GM20431 (cell line): ENCODE measurements at regions not wholly inside any gene's neighbourhood (a gene's known extent, or its start where the extent isn't known, plus 50 kb on each side); places are given as distances from the start of the nearest gene placed in this dataset.
"Not testable (repeated sequence)": the region's sequence is repeated elsewhere in the genome, so short reads cannot be mapped to it uniquely, and the experiment has no call there.

Experiments
- in situ Hi-C: fragments of 300-500 bp; cut with MseI, MboI; formaldehyde crosslinking; loops from one replicate; pipeline ENCODE4 v1.15.0; 2020; ENCODE audit warnings: low sequenced_read_pairs; ENCODE audit not compliant: unreplicated experiment

DNA sequence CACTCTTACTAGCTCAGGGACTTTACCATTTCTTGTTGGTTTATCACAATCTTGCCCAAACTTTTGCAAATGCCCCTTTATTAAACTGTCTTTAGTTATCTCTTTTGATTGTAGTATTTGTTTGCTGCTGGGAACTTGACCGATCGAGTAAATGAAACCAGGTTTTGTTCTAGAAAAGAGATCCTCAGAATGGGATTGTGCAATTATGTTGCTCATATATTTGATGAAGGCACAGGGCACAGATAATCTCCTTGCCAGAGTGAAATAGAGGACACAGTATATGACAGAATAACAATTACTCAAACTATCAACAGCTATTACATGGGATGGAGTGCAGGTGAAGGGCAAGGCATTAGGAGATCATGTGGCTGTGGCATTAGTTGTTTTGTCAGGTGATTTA is 216.6 kb upstream of the RASGRP1 start:
- in situ Hi-C loops = no loop called here

DNA sequence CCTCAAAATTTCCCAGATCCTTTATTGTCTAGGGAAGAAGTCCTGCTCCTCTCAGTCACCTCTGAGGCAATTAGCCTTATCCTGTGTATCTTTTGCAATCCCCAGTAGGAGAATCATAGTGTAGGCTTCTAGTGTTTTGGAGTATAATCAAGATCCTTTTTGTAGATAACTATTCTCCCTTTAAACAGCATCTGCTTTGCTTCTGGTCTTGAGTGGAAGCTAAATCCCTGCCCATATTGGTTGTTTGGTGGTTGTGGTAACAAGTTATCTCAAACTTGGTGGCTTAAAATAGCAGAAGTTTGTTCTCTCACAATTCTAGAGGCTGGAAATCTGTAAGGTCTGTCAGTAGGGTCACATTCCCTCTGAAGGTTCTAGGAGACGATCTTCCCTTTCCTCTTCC is 217.5 kb upstream of the RASGRP1 start:
- in situ Hi-C loops = no loop called here

DNA sequence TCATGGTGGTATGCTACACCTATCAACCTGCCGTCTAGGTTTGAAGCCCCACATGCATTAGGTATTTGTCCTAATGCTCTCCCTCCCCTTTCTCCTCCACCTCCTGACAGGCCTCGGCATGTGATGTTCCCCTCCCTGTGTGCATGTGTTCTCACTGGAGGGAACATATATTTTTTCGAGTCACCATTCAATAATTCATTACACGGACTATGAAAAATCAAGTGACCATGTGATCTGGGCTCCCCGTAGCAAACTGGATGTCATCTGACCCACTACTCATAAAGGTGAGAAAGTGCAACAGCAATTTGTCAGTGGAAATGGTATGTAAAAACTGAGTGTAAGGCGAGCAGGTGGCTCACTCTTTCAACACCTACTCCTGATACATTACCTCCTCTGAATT is 224.3 kb upstream of the RASGRP1 start:
- in situ Hi-C loops = no loop called here

DNA sequence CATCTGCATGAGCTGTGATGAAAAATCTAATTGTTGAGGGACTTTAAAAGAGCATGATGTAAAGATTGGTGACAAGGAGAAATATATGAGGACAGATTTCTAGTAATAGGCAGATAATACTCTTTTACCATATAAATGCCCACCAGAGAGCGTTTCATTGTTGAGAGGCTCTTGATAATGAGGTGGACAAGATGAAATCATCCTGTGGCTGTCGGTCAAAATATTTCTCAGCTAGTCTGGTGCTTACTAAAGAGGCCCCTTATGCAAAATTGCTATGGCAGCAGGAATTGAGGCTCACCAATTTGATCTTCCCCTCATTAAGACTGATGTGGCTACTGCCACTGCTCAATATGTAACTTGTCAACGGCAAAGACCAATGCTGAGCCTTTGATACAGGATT is 225.0 kb upstream of the RASGRP1 start:
- in situ Hi-C loops = no loop called here

DNA sequence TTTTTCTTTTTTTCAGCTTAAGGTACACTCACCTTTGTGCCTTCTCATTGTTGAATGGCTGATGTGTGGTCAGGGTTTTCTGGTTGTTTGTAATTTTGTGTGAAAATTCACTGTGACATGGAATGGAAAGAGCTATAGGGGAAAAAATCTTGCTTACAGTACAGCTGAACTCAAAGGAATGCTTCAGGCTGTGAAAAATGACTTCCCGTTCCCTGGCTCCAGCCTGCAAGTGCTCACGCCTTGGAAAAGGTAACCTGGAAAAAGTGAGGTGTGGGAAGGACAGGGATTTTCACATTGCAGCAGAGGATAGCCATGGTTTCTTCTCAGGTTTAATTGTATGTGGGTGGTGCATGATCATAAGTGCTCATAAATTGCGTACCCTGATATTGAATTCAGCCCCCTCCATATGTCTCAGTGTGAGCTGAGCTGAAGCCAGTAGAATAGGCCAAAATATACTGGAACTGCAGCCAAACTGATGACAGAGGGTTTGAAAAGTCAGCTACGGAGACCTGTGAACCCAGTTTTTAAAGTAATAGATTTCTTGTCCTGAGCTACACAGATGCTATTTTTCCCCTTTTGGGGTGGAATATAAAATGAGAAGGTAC is 228.7 kb upstream of the RASGRP1 start:
- in situ Hi-C loops = no loop called here

DNA sequence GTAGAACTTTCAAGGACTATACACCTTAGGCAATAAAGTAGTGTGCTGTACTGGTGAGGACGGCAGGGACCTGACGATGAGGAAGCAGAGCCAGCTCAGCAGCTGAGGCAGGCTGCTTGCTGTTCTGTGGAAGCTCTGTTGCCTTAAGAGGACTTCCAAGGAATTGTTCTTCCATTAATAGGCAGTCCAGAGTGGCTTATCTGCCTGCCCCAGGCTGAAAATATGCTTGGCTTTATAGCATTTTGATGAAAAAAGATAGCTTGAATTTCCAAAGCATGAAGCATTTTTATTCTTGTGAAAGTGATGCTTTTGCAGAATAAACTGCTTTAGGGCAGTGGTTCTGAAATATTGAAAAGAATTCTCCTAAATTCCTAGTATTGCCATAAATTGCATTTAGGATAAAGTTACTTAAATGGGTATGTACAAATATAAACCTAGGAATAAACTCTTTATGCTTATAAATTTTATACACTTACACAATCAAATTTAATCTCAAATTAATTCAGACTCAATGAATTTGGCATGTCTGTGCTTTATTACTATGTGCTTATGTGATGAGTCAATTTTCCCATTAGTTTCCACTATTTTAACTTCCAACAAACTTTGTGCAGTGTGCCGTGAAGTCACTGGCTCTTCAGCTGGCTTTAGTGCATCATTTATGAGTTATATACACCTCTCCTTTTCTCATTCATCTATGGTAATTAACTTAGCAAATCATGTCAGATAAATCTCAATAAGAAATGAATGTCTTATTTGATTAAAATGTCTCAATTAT is 231.0 kb upstream of the RASGRP1 start:
- in situ Hi-C loops = no loop called here

DNA sequence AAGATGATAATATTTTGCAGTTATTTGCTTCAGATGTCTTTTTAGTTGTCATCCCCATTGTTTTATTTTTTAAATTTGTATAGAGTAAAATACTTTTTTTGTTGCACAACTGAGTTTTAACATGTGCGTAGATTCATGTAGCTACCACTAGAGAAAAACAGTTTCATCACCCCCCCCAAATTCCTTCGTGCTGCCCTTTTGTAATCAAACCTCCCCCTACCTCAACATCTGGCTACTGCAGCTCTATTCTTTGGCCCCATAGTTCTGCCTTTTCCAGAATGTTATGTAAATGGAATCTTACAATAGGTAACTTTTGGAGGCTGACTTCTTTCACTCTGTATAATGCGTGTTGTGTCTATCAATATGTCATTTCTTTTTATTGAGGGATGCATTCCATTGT is 232.0 kb upstream of the RASGRP1 start:
- in situ Hi-C loops = no loop called here

DNA sequence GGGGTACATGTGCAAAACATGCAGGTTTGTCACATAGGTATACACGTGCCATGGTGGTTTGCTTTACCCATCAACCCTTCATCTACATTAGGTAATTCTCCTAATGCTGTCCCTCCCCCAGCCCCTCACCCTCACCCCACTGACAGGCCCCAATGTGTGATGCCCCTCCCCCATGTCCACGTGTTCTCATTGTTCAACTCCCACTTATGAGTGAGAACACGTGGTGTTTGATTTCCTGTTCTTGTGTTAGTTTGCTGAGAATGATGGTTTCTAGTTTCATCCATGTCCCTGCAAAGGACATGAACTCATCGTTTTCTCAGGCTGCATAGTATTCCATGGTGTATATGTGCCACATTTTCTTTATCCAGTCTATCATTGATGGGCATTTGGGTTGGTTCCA is 232.9 kb upstream of the RASGRP1 start:
- in situ Hi-C loops = not testable (repeated sequence)

DNA sequence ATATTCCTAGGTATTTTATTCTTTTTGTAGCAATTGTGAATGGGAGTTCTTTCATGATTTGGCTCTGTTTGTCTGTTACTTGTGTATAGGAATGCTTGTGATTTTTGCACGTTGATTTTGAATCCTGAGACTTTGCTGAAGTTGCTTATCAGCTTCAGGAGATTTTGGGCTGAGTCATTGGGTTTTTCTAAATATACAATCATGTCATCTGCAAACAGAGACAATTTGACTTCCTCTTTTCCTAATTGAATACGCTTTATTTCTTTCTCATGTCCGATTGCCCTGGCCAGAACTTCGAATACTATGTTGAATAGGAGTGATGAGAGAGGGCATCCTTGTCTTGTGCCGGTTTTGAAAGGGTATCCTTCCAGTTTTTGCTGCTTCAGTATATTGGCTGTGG is 234.6 kb upstream of the RASGRP1 start:
- in situ Hi-C loops = not testable (repeated sequence)

DNA sequence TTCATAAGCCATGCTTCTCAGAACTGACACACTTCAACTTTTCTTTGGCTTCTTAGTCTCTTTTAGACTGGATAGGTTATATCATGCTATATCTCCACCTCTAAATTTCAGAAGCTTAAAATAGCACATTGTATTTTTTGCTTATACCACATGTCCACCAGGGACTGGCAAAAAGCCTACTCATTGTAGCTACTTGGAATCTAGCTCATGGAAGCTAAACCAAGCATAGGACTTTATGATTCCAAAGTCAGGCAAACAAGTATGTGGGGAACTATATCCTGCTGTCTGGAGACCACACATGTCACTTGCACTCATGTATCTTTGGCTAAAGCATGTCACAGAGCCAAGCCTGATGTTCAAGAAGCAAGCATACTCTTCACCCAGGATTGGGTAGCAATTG is 245.0 kb upstream of the RASGRP1 start:
- in situ Hi-C loops = loop anchor here (25.0 kb wide), 1 partner anchor 953 kb away; no protein-coding TSS in a partner anchor

DNA sequence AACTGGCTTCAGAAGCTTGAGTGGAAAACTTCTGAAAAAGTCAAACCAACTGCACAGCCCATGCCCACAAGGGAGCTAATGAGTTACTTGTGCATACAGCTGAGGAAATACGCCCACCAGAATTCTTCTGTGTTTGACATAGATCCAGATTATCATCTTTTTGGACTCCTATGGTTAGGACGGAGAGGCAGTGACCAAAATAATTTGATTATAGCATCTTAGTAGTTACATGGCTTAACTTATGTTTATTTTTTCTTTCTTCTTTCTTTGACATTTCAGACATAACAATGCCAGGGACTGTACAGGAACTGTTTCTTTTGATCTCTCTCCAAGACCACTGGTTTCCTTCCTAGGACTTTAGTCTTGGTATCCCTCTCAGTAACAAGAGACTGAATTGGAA is 246.1 kb upstream of the RASGRP1 start:
- in situ Hi-C loops = loop anchor here (25.0 kb wide), 1 partner anchor 952 kb away; no protein-coding TSS in a partner anchor

DNA sequence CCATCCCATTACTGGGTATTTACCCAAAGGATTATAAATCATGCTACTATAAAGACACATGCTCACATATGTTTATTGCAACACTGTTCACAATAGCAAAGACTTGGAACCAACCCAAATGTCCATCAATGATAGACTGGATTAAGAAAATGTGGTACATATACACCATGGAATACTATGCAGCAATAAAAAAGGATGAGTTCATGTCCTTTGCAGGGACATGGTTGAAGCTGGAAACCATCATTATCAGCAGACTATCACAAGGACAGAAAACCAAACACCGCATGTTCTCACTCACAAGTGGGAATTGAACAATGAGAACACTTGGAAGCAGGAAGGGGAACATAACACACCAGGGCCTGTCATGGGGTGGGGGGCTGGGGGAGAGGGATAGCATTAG is 249.6 kb upstream of the RASGRP1 start:
- in situ Hi-C loops = loop anchor here (25.0 kb wide), 1 partner anchor 948 kb away; no protein-coding TSS in a partner anchor

DNA sequence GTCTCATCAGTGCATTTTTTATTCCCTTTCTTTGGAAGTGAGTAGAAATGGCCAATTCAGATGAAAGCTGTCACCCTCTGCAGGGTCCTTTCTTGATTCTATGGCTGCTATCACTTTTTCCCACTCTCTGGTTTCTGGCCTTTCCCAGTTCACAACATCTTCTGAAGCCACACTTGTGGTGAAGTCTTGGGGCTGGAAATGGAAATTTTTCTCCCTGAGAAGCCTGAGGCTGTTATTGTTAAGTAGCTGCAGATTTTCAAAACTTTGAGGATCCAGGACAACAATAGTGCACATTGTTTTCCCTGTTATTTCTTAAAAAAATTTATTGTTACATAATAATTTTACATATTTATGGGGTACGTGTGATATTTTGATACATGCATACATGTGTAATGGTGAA is 250.3 kb upstream of the RASGRP1 start:
- in situ Hi-C loops = loop anchor here (25.0 kb wide), 1 partner anchor 947 kb away; no protein-coding TSS in a partner anchor

DNA sequence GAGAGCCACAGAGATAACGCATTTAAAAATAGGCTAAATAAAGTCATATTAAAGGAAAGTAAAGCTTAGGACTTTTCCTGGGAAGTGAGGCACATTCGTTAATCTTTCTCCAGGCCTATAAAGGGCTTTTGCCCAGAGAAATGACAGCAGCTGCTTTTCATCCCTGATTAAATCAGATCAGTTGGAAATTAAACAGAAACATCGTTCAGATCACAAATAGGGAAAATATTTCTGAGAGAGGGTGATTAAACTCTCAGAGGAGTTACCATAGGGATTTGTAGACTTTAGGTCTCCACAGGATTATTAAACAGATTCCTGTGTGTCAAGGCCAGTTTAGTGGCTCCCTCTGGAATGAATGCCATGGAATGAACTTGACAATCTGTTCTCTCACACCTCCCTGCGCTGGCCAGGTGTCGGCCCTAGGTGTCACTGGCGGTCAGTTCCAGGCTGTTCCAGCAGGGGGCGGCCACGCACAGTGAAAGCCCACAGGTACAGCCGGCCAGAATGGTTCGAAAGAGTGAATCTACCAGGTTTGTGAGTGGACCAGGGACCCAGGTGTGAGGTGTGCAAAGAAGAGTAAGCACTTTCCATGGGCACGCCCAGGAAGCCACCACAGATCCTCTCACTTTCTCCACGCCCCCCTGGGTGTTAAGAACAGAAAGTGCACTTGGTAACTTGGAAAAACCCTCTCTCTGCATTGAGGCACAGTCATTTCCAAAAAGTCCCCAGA is 253.0 kb upstream of the RASGRP1 start:
- in situ Hi-C loops = loop anchor here (25.0 kb wide), 1 partner anchor 945 kb away; no protein-coding TSS in a partner anchor

DNA sequence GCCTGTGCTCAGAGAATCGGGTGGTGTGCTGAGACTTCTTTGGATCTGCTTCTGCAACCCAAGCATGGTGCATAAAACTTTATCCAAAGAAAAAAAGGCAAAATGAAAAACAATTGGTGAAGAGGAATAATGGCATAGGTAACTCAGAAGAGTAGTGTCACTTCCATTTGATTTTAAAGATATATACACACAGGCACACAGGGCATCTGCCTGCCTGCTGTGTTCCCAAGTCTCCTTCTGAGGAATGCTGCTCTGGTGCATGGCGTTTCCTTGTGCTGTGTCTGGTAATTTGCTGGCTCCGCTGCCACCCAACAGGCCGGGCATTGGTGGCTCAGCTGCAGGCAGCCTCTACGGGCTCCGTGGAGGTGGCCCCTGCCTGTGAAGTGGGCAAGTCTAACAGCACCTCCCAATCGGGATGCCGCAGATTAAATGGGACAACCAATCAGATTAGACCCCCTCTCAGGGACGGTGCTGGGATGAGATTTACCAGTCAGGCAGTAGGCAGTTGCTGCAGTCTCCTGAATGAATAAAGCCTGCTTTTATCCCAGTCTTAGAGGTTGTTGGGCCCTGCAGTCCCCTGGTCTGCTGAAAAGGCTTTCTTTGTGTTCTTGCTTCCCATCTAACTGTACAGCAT is 253.7 kb upstream of the RASGRP1 start:
- in situ Hi-C loops = loop anchor here (25.0 kb wide), 1 partner anchor 944 kb away; no protein-coding TSS in a partner anchor

DNA sequence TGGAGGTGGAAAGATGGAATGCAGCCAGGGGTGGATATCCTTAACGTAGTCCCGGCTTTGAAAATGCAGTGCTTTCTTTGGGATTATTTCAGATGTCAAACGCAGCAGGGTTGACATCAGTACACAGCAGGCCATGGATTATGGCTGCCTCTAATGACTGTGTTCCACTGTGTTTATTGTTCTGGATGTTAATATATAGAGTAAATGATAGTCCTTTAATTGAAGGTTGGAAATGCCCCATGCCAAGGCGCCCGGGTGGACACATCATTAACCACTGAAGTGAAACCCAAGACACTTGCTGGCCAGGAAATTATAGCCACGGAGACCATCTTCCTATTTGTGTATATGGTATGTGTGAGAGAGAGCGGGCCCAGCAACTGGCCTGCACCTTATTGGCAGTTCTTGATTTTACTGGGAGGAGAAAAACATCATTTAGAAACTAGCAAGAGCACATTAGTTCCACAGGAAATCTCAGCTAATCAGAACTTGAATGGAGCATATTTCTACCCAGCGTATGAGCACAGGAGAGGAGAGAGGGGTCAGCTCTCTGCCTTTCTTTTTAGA is 254.9 kb upstream of the RASGRP1 start:
- in situ Hi-C loops = loop anchor here (25.0 kb wide), 1 partner anchor 943 kb away; no protein-coding TSS in a partner anchor

DNA sequence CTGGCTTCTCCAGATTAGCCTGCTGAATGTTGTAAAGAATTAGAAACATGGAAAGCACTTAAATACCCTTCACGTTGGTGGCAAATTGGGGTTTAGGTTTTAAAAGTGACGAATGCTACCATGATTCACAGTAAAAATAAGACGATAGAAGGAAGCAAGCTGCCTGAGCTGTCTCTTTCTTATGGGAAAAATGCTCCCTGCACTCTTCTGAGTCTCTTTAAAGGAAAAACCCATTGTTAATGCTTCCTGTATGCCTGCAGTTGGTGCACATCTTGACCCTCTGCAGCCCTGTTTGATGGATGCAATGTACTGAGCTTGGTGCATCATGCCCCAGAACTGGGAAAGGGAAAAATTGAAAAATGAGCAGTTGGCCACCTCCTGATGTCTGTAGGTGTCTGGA is 258.6 kb upstream of the RASGRP1 start:
- in situ Hi-C loops = loop anchor here (25.0 kb wide), 1 partner anchor 939 kb away; no protein-coding TSS in a partner anchor

DNA sequence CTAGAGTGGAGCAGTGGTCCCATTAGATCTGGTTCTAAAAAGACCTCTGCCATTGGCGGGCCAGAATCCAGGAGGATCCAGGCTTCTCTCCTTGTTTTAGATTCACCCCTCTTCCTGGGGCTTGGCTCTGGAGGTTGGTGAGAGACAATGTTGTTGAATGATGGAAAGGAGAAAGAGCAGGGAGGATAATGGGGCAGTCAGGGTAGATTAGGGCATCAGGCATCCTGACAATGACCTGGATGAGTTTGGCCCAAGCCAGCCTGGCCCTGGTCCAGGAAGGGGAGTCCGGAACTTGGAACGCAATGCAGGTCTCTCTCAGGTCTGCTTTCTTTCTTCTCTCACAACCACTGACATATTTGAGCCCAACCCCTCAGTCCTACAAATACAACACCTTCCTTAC is 260.1 kb upstream of the RASGRP1 start:
- in situ Hi-C loops = loop anchor here (25.0 kb wide), 1 partner anchor 938 kb away; no protein-coding TSS in a partner anchor

DNA sequence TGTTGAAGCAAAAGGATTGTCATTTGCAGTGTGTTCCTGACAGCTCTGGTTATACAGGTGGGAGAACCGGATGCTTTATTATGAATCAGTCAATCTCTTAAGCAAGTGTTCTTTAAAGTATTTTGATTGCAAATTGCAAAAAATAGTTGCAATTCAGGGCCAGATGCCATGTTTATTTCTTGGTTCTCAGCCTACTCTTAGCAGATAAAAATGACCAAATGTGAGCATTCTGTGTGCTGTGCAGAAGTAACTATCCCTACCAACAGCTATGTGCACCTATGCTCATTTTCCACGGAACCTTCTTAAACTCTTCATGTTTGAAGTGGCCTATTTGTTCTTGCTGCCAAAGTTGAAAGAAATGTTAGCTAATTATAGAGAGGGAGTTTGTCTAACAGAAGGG is 262.3 kb upstream of the RASGRP1 start:
- in situ Hi-C loops = no loop called here

DNA sequence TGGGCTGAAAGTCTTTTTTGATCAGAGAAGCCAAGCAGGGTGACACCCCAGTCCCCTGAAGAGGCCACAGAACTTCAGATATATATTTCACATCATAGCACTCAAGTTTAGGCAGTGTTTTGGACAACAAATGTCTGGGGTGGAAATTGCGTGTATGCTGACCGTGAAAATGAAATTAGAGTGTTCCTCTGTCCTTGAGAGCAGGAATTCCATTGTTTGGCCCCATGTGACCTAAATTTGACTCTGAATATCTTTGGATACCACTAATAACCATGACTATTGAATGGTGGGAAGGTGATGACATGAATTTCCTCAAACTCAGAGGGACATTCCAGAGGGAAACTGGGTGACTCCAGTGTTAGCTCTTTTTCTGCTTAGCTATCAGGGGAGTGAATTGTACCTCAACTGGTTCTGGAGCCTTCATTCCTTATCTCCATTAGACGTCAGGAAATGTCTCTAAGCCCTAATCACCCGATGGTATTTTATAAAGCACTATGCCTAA is 263.5 kb upstream of the RASGRP1 start:
- in situ Hi-C loops = no loop called here
